GM12878 (cell line): ENCODE measurements at regions not wholly inside any gene's neighbourhood (a gene's known extent, or its start where the extent isn't known, plus 50 kb on each side); places are given as distances from the start of the nearest gene placed in this dataset.

Experiments used
- ATAC-seq: fragments of 200-7000 bp; cut with Tn5 transposase; 3 replicates; pipeline ENCODE4 v1.9.1; 2020; ENCODE audit warnings: mild to moderate bottlenecking, moderate library complexity
- BruUV-seq: library from RNA; stranded (reverse); fragments of 400-500 nt; replicated peaks from 2 replicates; lab custom pipeline; 2021; lab: Mats Ljungman, UMichigan
- CTCF ChIA-PET: fragments of 300-600 bp; sonication (Branson Sonifier 250); formaldehyde crosslinking; extraction: SDS; loops from one replicate; lab custom pipeline; 2021; ENCODE audit warnings: inconsistent platforms; lab: Yijun Ruan, JAX
- POLR2A ChIA-PET: fragments of 350-600 bp; formaldehyde crosslinking; extraction: SDS; loops from one replicate; lab custom pipeline; 2021; ENCODE audit warnings: inconsistent platforms; lab: Charles Lee
- RAD21 ChIA-PET: fragments of 300-600 bp; sonication (Branson Sonifier 250); formaldehyde crosslinking; loops from one replicate; lab custom pipeline; 2023; ENCODE audit warnings: antibody characterized with exemption; ENCODE audit not compliant: unreplicated experiment; lab: Charles Lee
- SMC1A ChIA-PET: fragments of 300-600 bp; sonication (Branson Sonifier 250); formaldehyde crosslinking; loops from one replicate; lab custom pipeline; 2023; ENCODE audit not compliant: unreplicated experiment, uncharacterized antibody; lab: Charles Lee
- DNase-seq: peaks from one replicate; pipeline ENCODE4 v3.0.0-alpha.2; 2011; ENCODE audit warnings: low read depth, low spot score
- FAIRE-seq: peaks from 3 replicates; lab custom pipeline; 2011; peaks lifted over from hg19 to GRCh38; lab: Jason Lieb, UNC
- H2AFZ ChIP-seq: 2 replicates; pipeline ENCODE4 v1.6.0; 2011; ENCODE audit warnings: low read depth, low read length, control low read depth; ENCODE audit not compliant: control insufficient read depth
- H3K27ac ChIP-seq: 2 replicates; pipeline ENCODE4 v1.5.1; 2011; ENCODE audit warnings: control low read depth; ENCODE audit not compliant: control insufficient read depth, insufficient read depth
- H3K27me3 ChIP-seq, 2 experiments: replicated peaks in 1 of 2; 2 replicates each; pipeline versions ENCODE4 v1.6.0 to v1.6.1; 2011; ENCODE audit warnings: low read length in 1 of 2; ENCODE audit not compliant: control insufficient read depth in 2 of 2, insufficient read depth in 2 of 2
- H3K36me3 ChIP-seq, 2 experiments: 2 replicates each; pipeline ENCODE4 v1.5.1; 2011; ENCODE audit warnings: low read length in 1 of 2; ENCODE audit not compliant: control insufficient read depth in 2 of 2, insufficient read depth in 2 of 2
- H3K4me1 ChIP-seq: 2 replicates; pipeline ENCODE4 v1.6.1; 2011; ENCODE audit warnings: mild to moderate bottlenecking, low read length, moderate library complexity, mixed read lengths; ENCODE audit not compliant: control insufficient read depth, insufficient read depth
- H3K4me2 ChIP-seq: 2 replicates; pipeline ENCODE4 v1.6.0; 2011; ENCODE audit warnings: control low read depth; ENCODE audit not compliant: control insufficient read depth, insufficient read depth
- H3K4me3 ChIP-seq: fragments of 200-600 bp; sonication (generic); 2 replicates; pipeline ENCODE4 v1.5.1; 2016
- H3K79me2 ChIP-seq: 2 replicates; pipeline ENCODE4 v1.6.0; 2011; ENCODE audit warnings: low read length; ENCODE audit not compliant: control insufficient read depth, insufficient read depth
- H3K9ac ChIP-seq: 2 replicates; pipeline ENCODE4 v1.8.0; 2011; ENCODE audit warnings: low read length, control low read depth, mixed read lengths; ENCODE audit not compliant: control insufficient read depth, insufficient read depth
- H3K9me3 ChIP-seq: replicated peaks from 3 replicates; pipeline ENCODE4 v1.5.1; 2011; ENCODE audit warnings: mild to moderate bottlenecking, low read length; ENCODE audit not compliant: control insufficient read depth, insufficient read depth
- H4K20me1 ChIP-seq: 2 replicates; pipeline ENCODE4 v1.6.0; 2011; ENCODE audit not compliant: control insufficient read depth, insufficient read depth
- SIN3A ChIP-seq: IDR thresholded peaks from 2 replicates; pipeline ENCODE4 v1.6.1; 2012; ENCODE audit warnings: low read depth, low read length, improper control_type of control experiment
- ZNF274 ChIP-seq: IDR thresholded peaks from one replicate; pipeline ENCODE4 v1.8.0; 2011; ENCODE audit not compliant: insufficient read length, insufficient read depth
- WGBS: methylation state at CpG from one replicate; pipeline ENCODE4 v1.1.6; 2016; ENCODE audit warnings: low lambda C conversion rate; ENCODE audit not compliant: insufficient replicate concordance, insufficient coverage; ENCODE audit errors: missing lambda C conversion rate; 5-methylcytosine and 5-hydroxymethylcytosine counted together
- in situ Hi-C: fragments of 300-500 bp; cut with MboI; formaldehyde crosslinking; loops from 9 replicates; pipeline ENCODE4 v1.14.3; 2018; ENCODE audit warnings: mixed read lengths
- intact Hi-C: fragments of 100-400 bp; cut with micrococcal nuclease; formaldehyde crosslinking; loops from one replicate; pipeline ENCODE4 v1.14.2; 2022; ENCODE audit not compliant: unreplicated experiment
- TF ChIP-seq, protein P1 (sequence below): fragments of 450-650 bp; IDR thresholded peaks from 2 replicates; pipeline ENCODE4 v1.6.1; 2016; ENCODE audit warnings: mild to moderate bottlenecking, moderate library complexity, borderline replicate concordance
- TF ChIP-seq, protein P2 (sequence below): fragments of 450-650 bp; IDR thresholded peaks from 2 replicates; pipeline ENCODE4 v1.6.1; 2017; ENCODE audit warnings: mild to moderate bottlenecking, moderate library complexity

DNA sequence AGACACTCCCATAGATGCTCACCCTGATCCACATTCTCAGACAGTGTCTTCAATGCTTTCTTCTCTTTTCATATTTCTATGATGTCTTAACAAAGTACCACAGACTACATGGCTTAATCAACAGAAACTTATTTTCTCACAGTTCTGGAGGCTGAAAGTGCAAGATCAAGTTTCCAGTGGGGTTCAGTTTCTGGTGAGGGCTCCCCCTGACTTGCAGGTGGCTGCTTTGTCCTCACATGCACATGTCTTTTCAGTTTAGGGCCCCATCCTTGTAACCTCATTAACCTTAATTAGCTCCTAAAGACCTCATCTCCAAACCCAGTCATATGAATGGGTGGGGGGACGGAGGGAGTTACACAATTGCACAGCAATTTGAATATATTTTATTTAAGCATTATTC is 335.8 kb downstream of the AASDHPPT start (continued):
- TF ChIP-seq, protein P1, sequence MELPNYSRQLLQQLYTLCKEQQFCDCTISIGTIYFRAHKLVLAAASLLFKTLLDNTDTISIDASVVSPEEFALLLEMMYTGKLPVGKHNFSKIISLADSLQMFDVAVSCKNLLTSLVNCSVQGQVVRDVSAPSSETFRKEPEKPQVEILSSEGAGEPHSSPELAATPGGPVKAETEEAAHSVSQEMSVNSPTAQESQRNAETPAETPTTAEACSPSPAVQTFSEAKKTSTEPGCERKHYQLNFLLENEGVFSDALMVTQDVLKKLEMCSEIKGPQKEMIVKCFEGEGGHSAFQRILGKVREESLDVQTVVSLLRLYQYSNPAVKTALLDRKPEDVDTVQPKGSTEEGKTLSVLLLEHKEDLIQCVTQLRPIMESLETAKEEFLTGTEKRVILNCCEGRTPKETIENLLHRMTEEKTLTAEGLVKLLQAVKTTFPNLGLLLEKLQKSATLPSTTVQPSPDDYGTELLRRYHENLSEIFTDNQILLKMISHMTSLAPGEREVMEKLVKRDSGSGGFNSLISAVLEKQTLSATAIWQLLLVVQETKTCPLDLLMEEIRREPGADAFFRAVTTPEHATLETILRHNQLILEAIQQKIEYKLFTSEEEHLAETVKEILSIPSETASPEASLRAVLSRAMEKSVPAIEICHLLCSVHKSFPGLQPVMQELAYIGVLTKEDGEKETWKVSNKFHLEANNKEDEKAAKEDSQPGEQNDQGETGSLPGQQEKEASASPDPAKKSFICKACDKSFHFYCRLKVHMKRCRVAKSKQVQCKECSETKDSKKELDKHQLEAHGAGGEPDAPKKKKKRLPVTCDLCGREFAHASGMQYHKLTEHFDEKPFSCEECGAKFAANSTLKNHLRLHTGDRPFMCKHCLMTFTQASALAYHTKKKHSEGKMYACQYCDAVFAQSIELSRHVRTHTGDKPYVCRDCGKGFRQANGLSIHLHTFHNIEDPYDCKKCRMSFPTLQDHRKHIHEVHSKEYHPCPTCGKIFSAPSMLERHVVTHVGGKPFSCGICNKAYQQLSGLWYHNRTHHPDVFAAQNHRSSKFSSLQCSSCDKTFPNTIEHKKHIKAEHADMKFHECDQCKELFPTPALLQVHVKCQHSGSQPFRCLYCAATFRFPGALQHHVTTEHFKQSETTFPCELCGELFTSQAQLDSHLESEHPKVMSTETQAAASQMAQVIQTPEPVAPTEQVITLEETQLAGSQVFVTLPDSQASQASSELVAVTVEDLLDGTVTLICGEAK = no peak

DNA sequence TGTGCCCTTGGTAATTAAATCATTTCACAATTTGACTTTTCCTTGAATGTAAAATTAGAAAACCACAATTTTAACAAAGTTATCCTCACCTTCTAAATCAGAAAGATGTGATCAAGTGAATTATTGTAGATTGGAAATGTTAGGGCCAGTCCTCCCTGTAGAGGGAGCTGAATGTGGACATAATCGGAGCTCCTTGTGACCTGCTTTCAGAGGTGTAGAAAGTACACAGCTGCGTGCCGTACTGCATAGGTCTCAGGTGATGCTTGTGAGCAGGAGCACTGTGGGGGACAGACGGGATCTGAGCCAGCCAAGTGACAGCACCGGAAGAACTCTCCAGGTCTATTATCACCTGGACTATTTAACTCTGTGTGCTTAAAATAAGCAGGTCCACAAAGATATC is 338.0 kb downstream of the AASDHPPT start:
- H3K36me3 ChIP-seq = no peaks in the 10 kb centered on the region
- WGBS = 28% methylated on average over 5 of the region's 5 CpGs
- H2AFZ ChIP-seq = no peak overlapping the region
- no peak overlapping the region for H3K27ac ChIP-seq
- H3K4me2 ChIP-seq = no peak overlapping the region
- intact Hi-C loops = no loop called here
- ATAC-seq (no peak), DNase-seq (no peak), FAIRE-seq (no peak)
- ChIA-PET CTCF (interaction anchor here (0.6 to 1.9 kb wide), 3 partner anchors 21 to 328 kb away, joined by 3 to 4 read pairs (median 3); no protein-coding TSS in a partner anchor), POLR2A (no interaction called here), SMC1A (interaction anchor here (1.0 kb wide), 1 partner anchor 9 kb away, joined by 3 read pairs; no protein-coding TSS in a partner anchor), RAD21 (no interaction called here)
- TF ChIP-seq, protein P2, sequence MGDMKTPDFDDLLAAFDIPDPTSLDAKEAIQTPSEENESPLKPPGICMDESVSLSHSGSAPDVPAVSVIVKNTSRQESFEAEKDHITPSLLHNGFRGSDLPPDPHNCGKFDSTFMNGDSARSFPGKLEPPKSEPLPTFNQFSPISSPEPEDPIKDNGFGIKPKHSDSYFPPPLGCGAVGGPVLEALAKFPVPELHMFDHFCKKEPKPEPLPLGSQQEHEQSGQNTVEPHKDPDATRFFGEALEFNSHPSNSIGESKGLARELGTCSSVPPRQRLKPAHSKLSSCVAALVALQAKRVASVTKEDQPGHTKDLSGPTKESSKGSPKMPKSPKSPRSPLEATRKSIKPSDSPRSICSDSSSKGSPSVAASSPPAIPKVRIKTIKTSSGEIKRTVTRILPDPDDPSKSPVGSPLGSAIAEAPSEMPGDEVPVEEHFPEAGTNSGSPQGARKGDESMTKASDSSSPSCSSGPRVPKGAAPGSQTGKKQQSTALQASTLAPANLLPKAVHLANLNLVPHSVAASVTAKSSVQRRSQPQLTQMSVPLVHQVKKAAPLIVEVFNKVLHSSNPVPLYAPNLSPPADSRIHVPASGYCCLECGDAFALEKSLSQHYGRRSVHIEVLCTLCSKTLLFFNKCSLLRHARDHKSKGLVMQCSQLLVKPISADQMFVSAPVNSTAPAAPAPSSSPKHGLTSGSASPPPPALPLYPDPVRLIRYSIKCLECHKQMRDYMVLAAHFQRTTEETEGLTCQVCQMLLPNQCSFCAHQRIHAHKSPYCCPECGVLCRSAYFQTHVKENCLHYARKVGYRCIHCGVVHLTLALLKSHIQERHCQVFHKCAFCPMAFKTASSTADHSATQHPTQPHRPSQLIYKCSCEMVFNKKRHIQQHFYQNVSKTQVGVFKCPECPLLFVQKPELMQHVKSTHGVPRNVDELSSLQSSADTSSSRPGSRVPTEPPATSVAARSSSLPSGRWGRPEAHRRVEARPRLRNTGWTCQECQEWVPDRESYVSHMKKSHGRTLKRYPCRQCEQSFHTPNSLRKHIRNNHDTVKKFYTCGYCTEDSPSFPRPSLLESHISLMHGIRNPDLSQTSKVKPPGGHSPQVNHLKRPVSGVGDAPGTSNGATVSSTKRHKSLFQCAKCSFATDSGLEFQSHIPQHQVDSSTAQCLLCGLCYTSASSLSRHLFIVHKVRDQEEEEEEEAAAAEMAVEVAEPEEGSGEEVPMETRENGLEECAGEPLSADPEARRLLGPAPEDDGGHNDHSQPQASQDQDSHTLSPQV = no peak
- no peak for TF ChIP-seq ZNF274
- no peak for TF ChIP-seq SIN3A
- no peaks in the 10 kb centered on the region for H4K20me1 ChIP-seq
- H3K9me3 ChIP-seq = no peaks in the 10 kb centered on the region
- no TSS peak for BruUV-seq
- in situ Hi-C loops = no loop called here
- no peaks in the 10 kb centered on the region for H3K4me1 ChIP-seq
- H3K4me3 ChIP-seq = no peak overlapping the region
- no peaks in the 10 kb centered on the region for H3K79me2 ChIP-seq
- H3K27me3 ChIP-seq = no peaks in the 10 kb centered on the region
- no peak overlapping the region for H3K9ac ChIP-seq
